ENCODE measurements at regions not wholly inside any gene's neighbourhood (a gene's known extent, or its start where the extent isn't known, plus 50 kb on each side); places are given as distances from the start of the nearest gene placed in this dataset.
"Not testable (repeated sequence)": the region's sequence is repeated elsewhere in the genome, so short reads cannot be mapped to it uniquely, and the experiment has no call there.

DNA sequence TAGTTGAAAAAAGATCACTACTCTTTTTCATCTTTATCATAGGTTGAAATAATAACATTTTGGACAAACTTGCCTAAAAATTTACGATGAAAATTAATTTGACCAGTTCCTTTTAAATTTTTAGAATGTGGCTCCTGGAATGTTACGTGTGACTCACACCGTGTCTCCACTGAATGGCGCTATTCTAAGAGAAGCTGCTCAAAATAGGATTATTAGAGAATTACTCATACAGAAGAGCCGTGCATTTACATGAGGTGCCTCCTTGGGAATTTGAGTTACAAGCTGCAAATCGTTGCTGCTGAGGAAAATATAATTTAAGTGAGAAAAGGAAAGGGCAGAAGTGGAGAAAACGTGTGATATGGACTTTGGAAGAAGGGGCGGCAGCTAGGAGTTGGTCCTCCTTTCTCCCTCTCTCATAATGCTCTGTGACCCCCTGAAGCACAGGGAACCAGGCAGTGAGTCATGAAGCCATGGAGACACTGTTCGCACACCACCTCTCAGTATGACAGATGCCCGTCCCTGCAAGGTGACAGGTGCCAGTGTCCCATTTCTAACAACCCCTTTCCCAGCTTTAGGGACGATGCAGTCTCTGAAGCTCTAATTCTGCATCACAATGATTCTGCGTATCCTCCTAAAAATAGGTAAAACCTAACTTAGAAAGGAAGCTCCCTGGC, 323.2 kb upstream of the COBL start:
- DNase-seq = no peak

DNA sequence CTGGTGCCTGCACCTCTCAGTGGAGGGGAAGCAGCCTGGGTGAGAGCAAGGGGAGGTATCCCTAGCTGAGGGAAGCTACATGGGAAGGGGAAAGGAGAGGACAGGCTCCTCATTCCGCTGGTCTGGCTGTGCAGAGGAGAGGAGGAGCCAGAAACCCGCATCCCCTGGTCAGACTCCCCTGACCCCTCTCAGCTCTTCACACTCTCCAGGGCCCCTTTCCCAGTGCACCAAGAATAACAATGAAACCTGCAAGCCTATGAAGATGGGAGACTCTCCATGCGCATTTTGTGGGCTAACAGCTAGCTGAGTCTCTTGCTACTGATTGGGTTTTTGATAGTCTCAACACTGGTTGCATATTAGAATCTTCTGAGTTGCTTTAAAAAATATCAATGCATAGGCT, 319.9 kb upstream of the COBL start:
- DNase-seq = no peak

DNA sequence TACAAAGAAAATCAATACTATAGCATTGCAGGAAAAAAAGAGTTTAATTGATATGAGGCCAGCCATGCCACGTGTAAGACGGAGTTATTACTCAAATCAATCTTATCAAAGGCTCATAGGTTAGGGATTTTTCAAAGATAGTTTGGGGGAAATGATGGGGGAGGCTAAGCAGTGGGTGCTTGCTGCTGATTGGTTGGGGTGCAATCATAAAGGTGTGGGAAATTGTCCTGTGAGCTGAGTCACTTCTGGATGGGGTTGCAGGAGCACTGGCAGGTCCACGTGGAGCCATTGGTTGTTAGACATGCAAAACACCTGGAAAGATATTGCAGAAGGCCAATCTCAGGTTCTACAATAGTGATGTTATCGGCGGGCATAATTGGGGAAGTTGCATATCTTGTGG, 319.2 kb upstream of the COBL start:
- no peak for DNase-seq

DNA sequence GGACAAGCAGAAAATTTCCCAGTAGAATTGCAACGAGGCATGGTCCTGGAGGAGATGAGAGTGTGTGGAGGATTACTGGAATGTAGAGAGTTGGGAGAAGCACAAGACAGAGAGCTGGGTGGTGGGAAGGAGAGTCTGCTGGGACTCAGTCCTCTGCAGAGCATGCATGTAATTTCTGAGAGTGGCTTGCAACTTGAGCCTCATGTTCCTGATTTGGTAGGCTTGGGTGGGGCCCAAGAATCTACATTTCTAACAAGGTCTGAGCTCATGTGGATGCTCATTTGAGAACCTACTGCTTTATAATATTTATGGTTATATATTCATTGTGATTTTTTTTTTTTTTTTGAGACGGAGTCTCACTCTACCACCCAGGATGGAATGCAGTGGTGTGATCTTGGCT, 317.9 kb upstream of the COBL start:
- DNase-seq = no peak

DNA sequence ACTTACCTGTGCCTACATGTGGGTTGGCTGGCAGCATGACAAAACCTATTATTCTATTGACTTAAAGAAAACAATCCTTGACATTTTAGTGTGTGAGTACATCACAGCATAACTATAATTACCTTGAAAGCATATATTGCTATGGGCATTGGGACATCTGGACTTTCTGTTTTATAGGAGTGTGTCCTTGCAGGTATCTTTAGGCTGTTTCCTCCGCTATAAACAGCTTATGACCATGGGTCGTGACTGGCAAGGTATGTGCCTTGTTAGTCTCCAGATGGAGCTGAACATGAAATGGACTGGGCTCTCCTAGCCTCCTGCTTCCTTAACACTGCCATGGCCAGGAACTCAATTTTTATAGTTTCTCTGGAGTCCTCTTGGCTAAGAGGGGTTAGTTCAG, 317.4 kb upstream of the COBL start:
- DNase-seq = no peak

DNA sequence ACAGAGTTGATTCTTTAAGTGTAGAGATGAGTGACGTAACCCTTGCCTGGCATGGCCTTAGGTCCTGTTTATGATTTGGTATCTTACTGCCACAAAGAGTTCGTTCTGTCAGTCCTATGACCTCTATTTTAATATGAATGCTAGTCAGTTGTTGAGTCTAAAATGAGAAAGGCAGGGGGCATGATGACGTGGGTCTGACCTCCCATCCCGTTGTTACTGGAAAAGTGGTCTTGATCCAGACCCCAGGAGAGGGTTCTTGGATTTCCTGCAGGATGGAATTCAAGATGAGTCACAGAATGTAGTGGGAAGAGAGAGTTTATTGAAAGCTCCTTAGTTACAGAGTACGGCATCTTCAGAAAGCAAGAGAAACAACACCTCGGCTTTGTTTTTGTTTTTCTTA, 317.0 kb upstream of the COBL start:
- DNase-seq = no peak

DNA sequence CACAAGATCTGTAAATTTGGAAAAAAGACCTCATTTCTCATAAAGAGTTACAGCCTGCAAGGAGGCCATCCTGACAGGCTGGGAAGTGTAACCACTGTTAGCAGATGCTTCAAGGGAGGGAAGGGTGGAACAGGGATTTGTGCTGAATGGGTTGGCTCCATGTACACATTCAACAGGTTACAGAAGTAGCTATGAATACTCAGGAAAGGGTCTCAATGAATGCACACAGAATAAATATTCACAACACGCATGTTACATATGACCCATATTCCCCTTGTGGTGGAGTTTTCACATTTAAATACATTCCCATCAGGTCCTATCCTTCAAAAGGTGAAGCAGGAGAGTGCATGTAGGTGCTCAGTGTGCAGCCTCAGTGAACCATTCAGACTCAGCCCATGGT, 316.4 kb upstream of the COBL start:
- DNase-seq = no peak

DNA sequence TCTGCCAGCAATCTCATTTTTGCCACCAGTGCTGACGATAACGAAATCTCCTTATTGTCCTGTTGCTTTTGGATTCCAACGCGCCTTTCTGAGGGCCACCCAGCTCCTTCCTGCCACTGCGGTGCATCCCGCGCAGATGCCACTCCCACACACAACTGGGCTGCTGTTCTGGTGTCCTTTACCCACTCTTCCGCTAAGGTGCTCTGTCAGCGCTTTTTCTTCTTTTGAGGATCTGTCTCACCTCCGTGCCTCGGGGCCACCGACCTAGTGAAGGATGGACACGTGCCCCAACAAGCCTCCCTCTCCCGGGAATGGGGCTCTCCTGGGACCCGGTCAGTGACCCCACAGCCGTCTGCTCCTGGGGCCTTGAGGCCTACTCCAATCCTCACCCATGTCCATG, 314.3 kb upstream of the COBL start:
- no peak for DNase-seq

DNA sequence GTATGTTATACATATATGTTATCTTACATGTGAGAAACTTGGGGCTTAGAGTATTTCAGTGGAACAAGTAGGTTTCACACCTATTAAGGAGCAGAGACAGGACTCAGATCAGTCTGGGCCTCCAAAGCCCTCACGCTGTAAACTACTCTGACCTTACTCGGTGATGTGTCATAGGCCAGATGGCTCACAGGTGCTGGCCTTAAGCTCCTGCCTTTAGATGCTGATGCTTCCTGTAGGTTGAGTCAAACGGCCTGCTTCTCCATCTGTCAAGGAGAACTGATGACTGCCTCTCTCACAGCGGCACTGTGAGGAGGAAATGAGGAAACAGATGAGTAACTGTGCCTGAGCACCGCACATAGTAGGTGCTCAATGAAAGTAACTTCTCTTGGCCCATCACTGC, 312.6 kb upstream of the COBL start:
- DNase-seq = no peak

DNA sequence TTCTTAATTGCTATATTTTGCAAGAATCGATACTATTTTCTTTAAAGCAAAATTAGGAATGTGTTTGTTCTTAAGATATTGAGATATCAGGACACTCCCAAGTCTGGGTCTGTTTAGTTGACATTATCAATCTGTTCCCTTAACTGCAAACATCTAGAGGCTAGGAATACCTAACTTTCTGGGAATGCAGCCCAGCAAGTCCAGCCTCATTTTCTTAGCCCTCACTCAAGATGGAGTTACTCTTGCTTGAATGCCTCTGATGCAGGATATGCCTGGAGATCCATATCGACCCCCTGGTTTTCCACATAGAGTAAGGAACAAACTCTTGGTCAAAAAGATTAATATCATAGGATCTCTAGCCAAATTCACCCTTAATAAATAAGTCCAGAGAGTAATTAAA, 305.3 kb upstream of the COBL start:
- no peak for DNase-seq

DNA sequence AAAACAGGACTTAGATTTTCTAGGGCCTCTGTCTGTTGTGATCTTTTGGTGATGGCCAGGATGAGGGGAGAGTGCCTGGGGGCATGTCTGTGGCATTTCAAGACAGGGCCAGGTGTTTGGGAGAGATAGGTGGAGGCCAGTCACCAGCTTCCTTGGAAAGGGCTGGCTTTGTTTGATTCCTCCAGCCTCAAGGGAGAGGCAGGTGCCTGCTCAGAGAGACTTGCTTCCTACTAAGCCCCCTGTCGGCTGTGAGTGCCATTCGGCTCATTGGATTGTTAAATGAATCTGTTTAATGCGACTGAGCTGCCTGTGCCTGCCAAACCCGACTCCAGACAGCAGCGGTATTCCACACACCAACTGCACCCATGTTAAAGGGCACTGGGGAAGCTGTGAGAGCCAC, 304.1 kb upstream of the COBL start:
- DNase-seq = no peak

DNA sequence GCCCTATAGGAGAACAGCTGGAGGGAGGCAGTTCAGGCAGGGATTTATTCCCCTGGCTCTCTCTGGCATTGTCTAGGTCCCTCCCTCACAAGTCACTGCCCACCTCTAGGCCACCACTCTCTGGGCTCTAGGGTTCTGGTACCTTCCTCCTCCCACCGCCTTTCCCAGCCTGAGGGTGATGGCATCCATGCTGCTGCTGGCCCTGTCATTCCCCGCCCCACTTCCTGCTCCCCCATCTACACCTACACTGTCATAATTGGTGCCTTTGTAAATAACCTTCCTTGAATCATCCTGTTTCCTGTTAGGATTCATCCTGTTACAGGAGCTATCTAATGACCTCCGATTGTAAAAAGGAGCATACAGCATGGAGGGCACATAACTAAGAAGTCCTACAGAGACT, 303.3 kb upstream of the COBL start:
- DNase-seq = no peak

DNA sequence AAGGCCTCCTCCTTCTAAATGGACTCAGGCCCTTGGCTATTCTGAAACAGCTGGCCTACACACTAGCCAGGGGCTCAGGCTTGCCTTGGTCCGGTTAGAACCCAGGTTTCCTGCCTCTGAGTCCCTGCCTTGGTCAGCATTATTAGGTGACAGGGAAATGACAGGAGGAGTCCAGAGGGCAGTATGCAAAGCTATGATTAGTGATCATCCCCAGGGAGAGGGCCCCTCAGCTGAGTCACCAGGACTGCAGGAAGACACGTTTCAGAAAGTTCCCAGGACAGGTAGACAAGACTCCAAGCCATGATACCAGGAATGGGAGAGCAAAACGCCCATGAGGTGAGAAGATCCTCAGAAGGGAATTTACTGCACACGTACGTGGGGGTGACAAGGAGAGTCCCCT, 301.1 kb upstream of the COBL start:
- no peak for DNase-seq

DNA sequence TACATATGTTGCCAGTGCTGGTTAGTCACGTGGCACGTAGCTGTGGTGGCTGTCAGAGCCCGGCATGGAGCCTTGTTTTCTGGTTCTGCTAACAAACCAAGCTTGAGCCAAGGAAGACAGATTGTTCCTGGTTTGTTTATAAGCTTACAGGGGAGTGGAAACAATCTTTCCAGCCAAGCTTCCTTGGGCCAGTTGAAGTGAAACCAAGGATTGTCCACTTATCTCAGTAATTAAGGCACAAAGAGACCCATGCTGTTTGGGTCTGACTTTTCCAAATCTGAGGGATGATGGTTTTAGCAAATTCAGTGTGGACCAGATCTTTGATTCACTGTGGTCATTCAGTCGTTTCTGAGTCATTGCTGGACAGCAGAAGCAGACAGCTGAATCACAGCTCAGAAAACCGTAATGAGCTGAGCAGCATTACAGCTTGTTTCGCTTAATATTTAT, 297.3 kb upstream of the COBL start:
- DNase-seq = no peak

DNA sequence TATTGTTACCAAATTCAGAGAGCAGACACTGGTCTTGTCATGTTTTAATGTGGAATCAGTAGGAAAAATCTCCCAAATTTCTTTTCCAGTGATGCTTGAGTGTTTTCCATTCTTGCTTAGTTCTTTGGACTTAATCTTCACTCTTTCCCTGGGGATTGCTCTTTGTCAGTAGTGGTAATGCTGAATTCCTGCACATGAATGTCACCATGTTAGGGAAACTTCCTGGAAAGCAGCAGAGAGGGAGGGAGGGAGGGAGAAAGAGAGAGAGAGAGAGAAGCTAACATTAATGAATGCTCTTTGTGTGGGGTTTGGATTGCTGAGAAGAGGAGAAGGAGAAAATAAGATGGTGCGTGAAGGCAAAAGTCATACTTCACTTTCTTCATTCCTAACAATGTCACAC, 295.3 kb upstream of the COBL start:
- DNase-seq = no peak

DNA sequence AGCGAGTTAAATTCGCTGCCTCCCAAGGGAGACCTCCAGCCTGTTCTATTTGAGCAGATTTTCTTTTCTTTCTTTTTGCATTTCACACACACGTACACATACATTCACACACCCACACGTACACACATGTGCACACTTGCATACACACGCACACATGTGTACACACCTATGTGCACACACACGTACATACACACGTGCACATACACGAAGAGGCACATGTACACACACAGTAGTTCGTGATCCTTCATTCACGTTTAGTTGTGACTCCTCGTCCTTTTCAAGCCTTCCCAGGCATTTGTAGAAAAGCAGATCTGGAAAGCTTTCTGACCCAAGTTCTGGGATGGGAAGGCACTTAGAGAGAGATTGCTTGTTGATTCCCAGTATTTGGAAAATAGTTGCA, 290.8 kb upstream of the COBL start:
- no peak for DNase-seq

DNA sequence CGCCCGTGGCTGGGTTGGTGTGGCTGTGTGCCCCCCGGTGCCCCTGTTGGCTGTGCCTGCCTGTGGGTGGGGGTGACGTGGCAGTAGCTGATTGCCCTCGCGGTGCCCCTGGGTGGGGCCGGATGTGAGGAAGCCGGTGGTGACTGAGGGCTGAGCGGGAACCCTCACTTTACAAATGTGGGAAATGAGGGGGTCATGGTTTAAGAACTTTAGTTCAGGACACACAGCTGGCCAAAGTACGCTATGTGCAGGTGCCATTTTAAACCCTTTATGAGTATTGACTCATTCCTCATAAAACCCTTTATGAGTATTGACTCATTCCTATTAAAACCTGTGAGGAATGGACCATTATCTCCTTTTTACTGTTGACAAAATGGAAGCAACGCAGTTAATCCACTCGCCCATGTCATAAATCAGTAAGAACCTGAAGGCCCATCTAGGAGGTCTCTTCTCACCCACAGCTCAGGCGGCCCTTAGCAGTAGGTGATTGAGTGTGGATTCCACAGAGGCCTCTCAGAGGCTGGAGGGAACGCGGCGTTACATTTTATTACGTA, 290.1 kb upstream of the COBL start:
- no peak for DNase-seq

DNA sequence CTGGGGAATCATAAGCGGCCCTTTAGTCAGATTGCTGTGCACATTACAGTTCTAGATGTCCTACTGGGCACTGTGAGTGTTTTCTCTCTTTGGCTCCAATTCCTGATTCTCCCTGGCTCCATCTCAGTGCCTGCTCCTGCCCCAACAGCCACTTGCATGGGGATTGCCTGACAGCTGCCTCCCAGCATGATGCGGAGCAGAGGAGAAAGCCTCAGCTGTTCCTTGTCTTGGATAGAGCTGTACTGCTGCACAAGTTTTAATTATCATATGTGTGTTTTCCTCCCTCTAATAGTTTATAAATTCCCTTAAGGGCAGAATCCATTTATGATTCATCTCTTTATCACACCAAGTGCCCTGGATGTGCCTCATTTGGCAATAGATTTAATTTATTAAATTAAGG, 285.8 kb upstream of the COBL start:
- no peak for DNase-seq

DNA sequence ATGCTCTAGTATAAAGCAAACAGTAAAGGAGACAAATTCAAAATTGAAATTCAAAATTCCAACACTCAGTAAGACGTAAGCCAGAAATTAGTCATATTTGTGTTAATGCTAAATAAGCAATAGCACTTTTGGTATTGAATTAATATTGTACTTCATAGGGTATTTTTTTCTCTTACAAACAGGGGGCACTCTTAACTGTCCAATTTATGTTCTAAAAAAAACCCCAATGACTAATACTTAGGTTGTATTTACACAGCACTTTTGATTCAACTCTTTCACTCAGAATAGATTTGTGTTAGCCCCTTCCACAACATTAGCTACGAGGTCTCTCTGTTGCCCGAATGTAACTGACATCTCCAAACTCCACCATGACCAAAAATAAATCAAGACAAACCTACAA, 284.9 kb upstream of the COBL start:
- DNase-seq = no peak

DNA sequence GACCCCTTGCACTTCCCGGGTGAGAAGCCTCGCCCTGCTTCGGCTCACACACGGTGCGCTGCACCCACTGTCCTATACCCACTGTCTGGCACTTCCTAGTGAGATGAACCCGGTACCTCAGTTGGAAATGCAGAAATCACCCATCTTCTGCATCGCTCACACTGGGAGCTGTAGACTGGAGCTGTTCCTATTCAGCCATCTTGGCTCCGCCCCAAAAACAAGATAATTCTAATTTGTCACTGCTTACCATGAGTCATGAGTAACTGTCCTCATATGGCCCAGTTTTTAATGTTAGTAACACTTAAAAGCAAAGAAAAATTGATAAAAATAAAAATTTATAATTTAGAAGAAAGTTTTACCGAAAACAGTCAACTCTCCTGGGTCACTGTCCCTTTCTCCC, 283.3 kb upstream of the COBL start:
- DNase-seq = not testable (repeated sequence)

DNA sequence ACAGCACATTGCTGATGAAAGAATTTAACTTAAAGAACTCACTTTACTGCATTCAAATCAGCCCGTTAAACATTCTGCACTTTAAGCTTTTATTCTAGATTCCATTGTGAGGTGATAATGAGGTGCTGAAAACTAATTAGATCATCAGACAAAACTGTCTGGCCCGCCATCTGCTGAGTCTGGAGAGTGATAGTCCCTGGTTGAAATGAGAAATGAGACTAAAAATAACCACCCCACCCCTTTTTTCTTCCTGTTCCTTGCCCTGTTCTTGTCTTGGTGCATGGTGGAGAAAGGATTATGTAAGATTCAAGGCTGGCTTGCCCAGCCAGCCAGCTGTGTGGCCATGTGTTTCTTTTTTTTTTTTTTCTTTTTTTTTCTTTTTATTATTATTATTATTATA, 277.0 kb upstream of the COBL start:
- DNase-seq = no peak

DNA sequence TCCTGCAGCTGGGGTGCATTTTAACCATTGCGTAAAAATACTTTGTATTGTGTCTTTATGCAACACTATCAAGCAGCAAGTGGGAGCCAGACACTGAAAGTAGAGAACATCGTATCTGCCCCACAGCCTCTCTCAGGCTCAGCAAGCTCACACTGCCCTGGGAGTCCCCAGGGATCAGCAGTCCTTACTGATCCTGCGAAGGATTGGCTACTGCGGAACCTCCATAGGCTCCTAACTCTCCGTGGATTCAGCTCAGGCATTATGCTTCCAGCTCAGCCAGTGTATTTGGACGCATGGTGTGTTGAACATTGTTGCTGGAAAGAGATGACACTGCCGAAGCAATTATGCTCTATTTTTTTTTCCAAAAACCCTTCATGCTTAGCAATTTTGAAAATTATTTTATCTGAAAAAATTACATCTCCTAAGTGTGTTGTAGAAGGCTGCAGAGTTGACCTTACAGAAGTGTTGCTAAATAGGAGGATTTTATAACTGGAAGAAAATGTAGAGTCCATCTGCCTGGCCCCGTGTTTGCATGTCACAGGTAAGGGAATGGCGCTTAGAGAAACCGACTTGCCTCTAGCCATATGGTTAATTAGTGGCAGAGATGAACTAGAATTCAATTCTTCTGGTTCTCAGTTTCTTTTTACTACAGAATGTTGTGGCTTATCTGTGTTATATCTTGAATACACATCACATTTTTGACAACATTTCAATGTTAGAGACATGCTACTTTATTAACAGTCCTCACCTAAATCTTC, 276.4 kb upstream of the COBL start:
- DNase-seq = no peak

DNA sequence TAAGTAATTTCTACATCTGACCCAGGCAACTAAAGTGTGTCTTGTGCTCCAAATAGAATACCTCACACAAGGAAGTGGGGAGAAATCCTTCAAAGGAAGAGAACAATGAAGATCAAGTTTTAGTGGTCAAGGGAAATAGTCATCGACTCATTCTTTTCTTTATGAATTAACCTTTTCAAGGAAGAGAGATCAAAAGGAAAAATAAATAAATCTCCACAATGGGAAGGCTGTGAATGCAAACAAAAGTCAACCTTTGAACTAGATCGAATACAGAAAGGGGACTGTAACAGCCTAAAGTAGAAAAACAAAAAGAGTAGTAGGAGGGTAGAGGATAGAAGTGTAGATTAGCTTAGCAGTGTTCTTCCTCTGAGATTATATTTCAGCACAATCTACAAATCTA, 274.6 kb upstream of the COBL start:
- DNase-seq = no peak

DNA sequence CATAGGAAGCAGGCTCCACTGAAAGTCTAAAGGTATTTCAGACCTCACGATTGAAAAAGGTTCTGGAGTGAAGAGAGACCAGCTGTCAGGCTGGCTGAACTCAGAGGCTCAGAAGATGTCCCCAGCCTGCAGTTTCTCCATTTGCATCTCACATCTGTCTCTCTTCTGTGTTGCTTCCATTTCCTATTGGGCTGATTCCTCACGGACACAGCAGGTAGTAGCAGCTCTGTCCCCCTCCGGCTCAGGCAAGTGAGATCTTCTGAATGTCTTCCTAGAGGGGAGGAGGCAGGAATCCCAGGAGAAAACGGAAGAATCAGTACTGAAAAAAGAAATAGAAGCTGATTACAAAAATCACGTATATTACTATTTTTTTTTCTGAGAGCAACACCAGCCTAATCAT, 274.1 kb upstream of the COBL start:
- DNase-seq = no peak

DNA sequence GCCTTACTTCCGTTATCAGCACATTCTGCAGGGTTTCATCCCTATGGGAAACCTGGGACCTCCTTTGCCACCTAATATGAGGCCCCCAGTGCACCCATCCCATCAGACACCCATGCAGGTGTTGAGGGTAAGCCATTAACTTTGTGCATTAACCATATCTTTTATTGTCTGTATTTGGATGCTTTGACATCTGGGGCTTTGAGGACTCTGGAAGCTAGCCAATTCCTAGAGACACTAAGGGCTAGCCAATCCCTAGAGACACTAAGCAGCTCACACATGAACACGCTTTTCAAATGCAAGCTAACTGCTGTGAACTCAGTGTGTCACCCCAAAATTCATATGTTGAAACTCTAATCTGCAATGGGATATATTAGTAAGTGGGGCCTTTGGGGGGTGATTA, 272.5 kb upstream of the COBL start:
- DNase-seq = no peak
